K562 (cell line): ENCODE measurements at regions not wholly inside any gene's neighbourhood (a gene's known extent, or its start where the extent isn't known, plus 50 kb on each side); places are given as distances from the start of the nearest gene placed in this dataset.

Source experiments
- COPS2 ChIP-seq: fragments of 450-650 bp; conservative IDR thresholded peaks from 2 replicates; pipeline ENCODE4 v1.6.1; 2016; ENCODE audit warnings: mild to moderate bottlenecking, moderate library complexity
- EP300 ChIP-seq: IDR thresholded peaks from 2 replicates; pipeline ENCODE4 v1.6.1; 2012; ENCODE audit warnings: low read length, improper control_type of control experiment
- HNRNPL ChIP-seq: fragments of 200-400 bp; formaldehyde crosslinking; IDR thresholded peaks from 2 replicates; pipeline ENCODE4 v1.6.1; 2017; ENCODE audit warnings: low read depth, mild to moderate bottlenecking, low read length
- IRF2 ChIP-seq: sonication (generic); formaldehyde crosslinking; IDR thresholded peaks from 2 replicates; pipeline ENCODE4 v1.8.1; 2022; ENCODE audit warnings: mild to moderate bottlenecking, missing genetic modification reagents
- MAFG ChIP-seq: fragments of 450-650 bp; conservative IDR thresholded peaks from 2 replicates; pipeline ENCODE4 v1.6.1; 2016; ENCODE audit warnings: missing genetic modification characterization, missing compliant biosample characterization
- NFIX ChIP-seq: fragments of 250-450 bp; sonication (Bioruptor Pico); IDR thresholded peaks from 2 replicates; pipeline ENCODE4 v1.4.0; 2020; ENCODE audit warnings: low read depth, mild to moderate bottlenecking, moderate library complexity
- RFX1 ChIP-seq: fragments of 450-650 bp; IDR thresholded peaks from 2 replicates; pipeline ENCODE4 v1.6.1; 2016; ENCODE audit warnings: mild to moderate bottlenecking, moderate library complexity
- SFPQ ChIP-seq: fragments of 200-400 bp; formaldehyde crosslinking; IDR thresholded peaks from 2 replicates; pipeline ENCODE4 v1.6.1; 2017; ENCODE audit warnings: mild to moderate bottlenecking, low read depth, low read length, moderate library complexity
- SMARCA4 ChIP-seq: fragments of 450-650 bp; IDR thresholded peaks from 2 replicates; pipeline ENCODE4 v1.6.1; 2016
- SP1 ChIP-seq: sonication (generic); formaldehyde crosslinking; IDR thresholded peaks from 2 replicates; pipeline ENCODE4 v1.8.1; 2022; ENCODE audit warnings: mild to moderate bottlenecking, missing genetic modification reagents
- SPI1 ChIP-seq: IDR thresholded peaks from 2 replicates; pipeline ENCODE4 v1.6.1; 2011; ENCODE audit warnings: low read depth, low read length, control low read depth, borderline replicate concordance
- THRB ChIP-seq: fragments of 450-650 bp; formaldehyde crosslinking; conservative IDR thresholded peaks from 2 replicates; pipeline ENCODE4 v1.4.0; 2022; ENCODE audit warnings: mild to moderate bottlenecking, missing genetic modification characterization
- ZFP30 ChIP-seq: fragments of 250-450 bp; sonication (Bioruptor Pico); IDR thresholded peaks from 2 replicates; pipeline ENCODE4 v1.8.0; 2022; ENCODE audit warnings: moderate library complexity, mild to moderate bottlenecking, inconsistent platforms, borderline replicate concordance
- ZFX ChIP-seq: sonication (generic); formaldehyde crosslinking; IDR thresholded peaks from 2 replicates; pipeline ENCODE4 v1.8.0; 2022; ENCODE audit warnings: mild to moderate bottlenecking, missing genetic modification reagents, moderate library complexity
- ZNF212 ChIP-seq: fragments of 450-650 bp; formaldehyde crosslinking; IDR thresholded peaks from 2 replicates; pipeline ENCODE4 v1.4.0; 2020; ENCODE audit warnings: mild to moderate bottlenecking
- ZNF224 ChIP-seq: sonication (generic); formaldehyde crosslinking; IDR thresholded peaks from 2 replicates; pipeline ENCODE4 v1.8.0; 2022; ENCODE audit warnings: mild to moderate bottlenecking, missing genetic modification reagents
- ZNF395 ChIP-seq: fragments of 200-800 bp; sonication (Bioruptor generic); IDR thresholded peaks from 2 replicates; pipeline ENCODE4 v1.6.1; 2017; ENCODE audit warnings: missing genetic modification characterization, missing compliant biosample characterization
- TF ChIP-seq, protein P1 (sequence below), 3 experiments: fragments of 200-800 bp in 1 of 3; sonication (Bioruptor generic) in 1 of 3; sonication (generic) in 1 of 3; formaldehyde crosslinking in 1 of 3; IDR thresholded peaks; 2 replicates each; pipeline versions ENCODE4 v1.6.1 to v1.8.0; 2016 to 2022; ENCODE audit warnings: mild to moderate bottlenecking in 2 of 3, missing compliant biosample characterization in 2 of 3, missing genetic modification characterization in 2 of 3, missing genetic modification reagents in 1 of 3
- TF ChIP-seq, protein P2 (sequence below): IDR thresholded peaks from 3 replicates; pipeline ENCODE4 v1.6.1; 2011; ENCODE audit warnings: borderline replicate concordance, mild to moderate bottlenecking, moderate library complexity; ENCODE audit not compliant: insufficient read length; ENCODE audit errors: extremely low read depth
- TF ChIP-seq, protein P3 (sequence below): sonication (generic); formaldehyde crosslinking; IDR thresholded peaks from 2 replicates; pipeline ENCODE4 v1.8.0; 2022; ENCODE audit warnings: mild to moderate bottlenecking, missing genetic modification reagents

GRCh38 chr22:22068657-22069056, 86.1 kb upstream of the TOP3B start (continued):
- TF ChIP-seq ZFX (CRISPR knock-in tag) (no peak), SMARCA4 (no peak), MAFG (no peak), ZFP30 (CRISPR knock-in tag) (no peak), ZNF224 (CRISPR knock-in tag) (0 out of 2 replicates have a peak, but pooled peaks have one; percentile 41), EP300 (no peak), HNRNPL (no peak), SP1 (CRISPR knock-in tag) (no peak), ZNF395 (CRISPR knock-in tag) (no peak), COPS2 (no peak), THRB (CRISPR knock-in tag) (no peak), SPI1 (no peak), NFIX (CRISPR knock-in tag) (no peak), ZNF212 (CRISPR knock-in tag) (no peak), IRF2 (CRISPR knock-in tag) (peak; percentile 44; the same call in 1 of the 2 replicates), SFPQ (no peak), RFX1 (no peak)
- TF ChIP-seq, protein P1, sequence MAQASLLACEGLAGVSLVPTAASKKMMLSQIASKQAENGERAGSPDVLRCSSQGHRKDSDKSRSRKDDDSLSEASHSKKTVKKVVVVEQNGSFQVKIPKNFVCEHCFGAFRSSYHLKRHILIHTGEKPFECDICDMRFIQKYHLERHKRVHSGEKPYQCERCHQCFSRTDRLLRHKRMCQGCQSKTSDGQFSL (CRISPR knock-in tag; IDR thresholded peaks at IDR 0.05): no peak
- TF ChIP-seq, protein P1 (tag; IDR thresholded peaks at IDR 0.05): no peak
- TF ChIP-seq, protein P2, sequence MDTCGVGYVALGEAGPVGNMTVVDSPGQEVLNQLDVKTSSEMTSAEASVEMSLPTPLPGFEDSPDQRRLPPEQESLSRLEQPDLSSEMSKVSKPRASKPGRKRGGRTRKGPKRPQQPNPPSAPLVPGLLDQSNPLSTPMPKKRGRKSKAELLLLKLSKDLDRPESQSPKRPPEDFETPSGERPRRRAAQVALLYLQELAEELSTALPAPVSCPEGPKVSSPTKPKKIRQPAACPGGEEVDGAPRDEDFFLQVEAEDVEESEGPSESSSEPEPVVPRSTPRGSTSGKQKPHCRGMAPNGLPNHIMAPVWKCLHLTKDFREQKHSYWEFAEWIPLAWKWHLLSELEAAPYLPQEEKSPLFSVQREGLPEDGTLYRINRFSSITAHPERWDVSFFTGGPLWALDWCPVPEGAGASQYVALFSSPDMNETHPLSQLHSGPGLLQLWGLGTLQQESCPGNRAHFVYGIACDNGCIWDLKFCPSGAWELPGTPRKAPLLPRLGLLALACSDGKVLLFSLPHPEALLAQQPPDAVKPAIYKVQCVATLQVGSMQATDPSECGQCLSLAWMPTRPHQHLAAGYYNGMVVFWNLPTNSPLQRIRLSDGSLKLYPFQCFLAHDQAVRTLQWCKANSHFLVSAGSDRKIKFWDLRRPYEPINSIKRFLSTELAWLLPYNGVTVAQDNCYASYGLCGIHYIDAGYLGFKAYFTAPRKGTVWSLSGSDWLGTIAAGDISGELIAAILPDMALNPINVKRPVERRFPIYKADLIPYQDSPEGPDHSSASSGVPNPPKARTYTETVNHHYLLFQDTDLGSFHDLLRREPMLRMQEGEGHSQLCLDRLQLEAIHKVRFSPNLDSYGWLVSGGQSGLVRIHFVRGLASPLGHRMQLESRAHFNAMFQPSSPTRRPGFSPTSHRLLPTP: no peak
- TF ChIP-seq, protein P3, sequence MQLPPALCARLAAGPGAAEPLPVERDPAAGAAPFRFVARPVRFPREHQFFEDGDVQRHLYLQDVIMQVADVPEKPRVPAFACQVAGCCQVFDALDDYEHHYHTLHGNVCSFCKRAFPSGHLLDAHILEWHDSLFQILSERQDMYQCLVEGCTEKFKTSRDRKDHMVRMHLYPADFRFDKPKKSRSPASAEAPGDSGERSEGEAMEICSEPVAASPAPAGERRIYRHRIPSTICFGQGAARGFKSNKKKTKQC (CRISPR knock-in tag): no peak
